Ovary (tissue), 3 donors: ENCODE measurements at regions not wholly inside any gene's neighbourhood (a gene's known extent, or its start where the extent isn't known, plus 50 kb on each side); places are given as distances from the start of the nearest gene placed in this dataset.

Experiments
- POLR2A ChIP-seq: fragments of 450-650 bp; IDR thresholded peaks from one replicate; pipeline ENCODE4 v1.6.1; 2017; ENCODE audit warnings: antibody characterized with exemption, mild to moderate bottlenecking, moderate library complexity
- TF ChIP-seq, protein P1 (sequence below), 3 donors: fragments of 450-650 bp in 2 of 3; fragments of 200-600 bp in 1 of 3; IDR thresholded peaks; one replicate each; pipeline versions ENCODE4 v1.5.1 to v1.8.0; 2016 to 2022; ENCODE audit warnings: antibody characterized with exemption in 3 of 3, mild to moderate bottlenecking in 1 of 3
- donor health status: DM: no; HTN: no; CAD: no.

DNA sequence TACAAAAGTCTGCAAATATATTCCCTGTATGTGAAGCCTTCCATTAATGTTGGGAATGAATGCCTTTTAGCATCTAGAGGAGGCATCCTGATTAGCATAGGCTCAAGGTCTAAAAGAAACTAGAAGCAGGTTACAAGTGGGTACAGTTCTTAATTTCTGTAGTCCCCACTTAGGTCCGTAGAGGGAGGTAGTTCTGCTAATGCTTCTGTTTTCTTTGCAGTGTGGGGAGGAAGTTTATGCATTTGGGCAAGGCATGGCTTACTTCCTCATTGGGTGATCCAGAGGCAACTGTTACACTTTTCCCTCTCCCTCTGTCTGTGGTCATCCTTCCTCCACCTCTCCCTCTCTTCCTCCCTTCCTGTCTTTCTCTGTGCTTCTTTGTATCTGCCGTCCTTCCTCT lies 108.4 kb upstream of the ZKSCAN2 start:
- TF ChIP-seq, protein P1, sequence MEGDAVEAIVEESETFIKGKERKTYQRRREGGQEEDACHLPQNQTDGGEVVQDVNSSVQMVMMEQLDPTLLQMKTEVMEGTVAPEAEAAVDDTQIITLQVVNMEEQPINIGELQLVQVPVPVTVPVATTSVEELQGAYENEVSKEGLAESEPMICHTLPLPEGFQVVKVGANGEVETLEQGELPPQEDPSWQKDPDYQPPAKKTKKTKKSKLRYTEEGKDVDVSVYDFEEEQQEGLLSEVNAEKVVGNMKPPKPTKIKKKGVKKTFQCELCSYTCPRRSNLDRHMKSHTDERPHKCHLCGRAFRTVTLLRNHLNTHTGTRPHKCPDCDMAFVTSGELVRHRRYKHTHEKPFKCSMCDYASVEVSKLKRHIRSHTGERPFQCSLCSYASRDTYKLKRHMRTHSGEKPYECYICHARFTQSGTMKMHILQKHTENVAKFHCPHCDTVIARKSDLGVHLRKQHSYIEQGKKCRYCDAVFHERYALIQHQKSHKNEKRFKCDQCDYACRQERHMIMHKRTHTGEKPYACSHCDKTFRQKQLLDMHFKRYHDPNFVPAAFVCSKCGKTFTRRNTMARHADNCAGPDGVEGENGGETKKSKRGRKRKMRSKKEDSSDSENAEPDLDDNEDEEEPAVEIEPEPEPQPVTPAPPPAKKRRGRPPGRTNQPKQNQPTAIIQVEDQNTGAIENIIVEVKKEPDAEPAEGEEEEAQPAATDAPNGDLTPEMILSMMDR (IDR thresholded peaks at IDR 0.05): no peak
- no peak for TF ChIP-seq POLR2A
